IMR-90 (cell line): ENCODE measurements at regions not wholly inside any gene's neighbourhood (a gene's known extent, or its start where the extent isn't known, plus 50 kb on each side); places are given as distances from the start of the nearest gene placed in this dataset.

Experiments
- ATAC-seq: fragments of 200-7000 bp; cut with Tn5 transposase; 2 replicates; pipeline ENCODE4 v1.9.1; 2020; ENCODE audit warnings: low read depth, mild to moderate bottlenecking, moderate library complexity
- BruUV-seq: library from RNA; stranded (reverse); fragments of 400-500 nt; replicated peaks from 2 replicates; lab custom pipeline; 2021; lab: Mats Ljungman, UMichigan
- CTCF ChIA-PET: fragments of 300-600 bp; formaldehyde crosslinking; extraction: SDS; loops from one replicate; lab custom pipeline; 2021; ENCODE audit warnings: antibody characterized with exemption; lab: Yijun Ruan, JAX
- POLR2A ChIA-PET: fragments of 300-600 bp; sonication (Branson Sonifier 250); formaldehyde crosslinking; loops from one replicate; lab custom pipeline; 2022; ENCODE audit warnings: antibody characterized with exemption; ENCODE audit not compliant: unreplicated experiment; lab: Charles Lee
- DNase-seq: peaks from one replicate; pipeline ENCODE4 v3.0.0; 2013
- H2AFZ ChIP-seq: replicated peaks from 2 replicates; pipeline ENCODE3; 2013; ENCODE audit warnings: low read length, mild to moderate bottlenecking; ENCODE audit not compliant: poor library complexity
- H2AK5ac ChIP-seq: 2 replicates; pipeline ENCODE4 v1.6.1; 2013; ENCODE audit warnings: low read depth, low read length, inconsistent platforms
- H2AK9ac ChIP-seq: replicated peaks from 2 replicates; pipeline ENCODE3; 2013; ENCODE audit warnings: mild to moderate bottlenecking, low read depth, low read length, moderate library complexity; ENCODE audit not compliant: poor library complexity
- H2BK120ac ChIP-seq: 2 replicates; pipeline ENCODE4 v1.6.1; 2013; ENCODE audit warnings: low read depth, low read length, inconsistent platforms
- H2BK15ac ChIP-seq: 3 replicates; pipeline ENCODE4 v1.6.1; 2013; ENCODE audit warnings: low read depth, low read length, inconsistent platforms
- H2BK20ac ChIP-seq: 2 replicates; pipeline ENCODE4 v1.6.1; 2013; ENCODE audit warnings: low read depth, mild to moderate bottlenecking, inconsistent platforms, low read length, moderate library complexity
- H2BK5ac ChIP-seq: 2 replicates; pipeline ENCODE4 v1.6.1; 2013; ENCODE audit warnings: mild to moderate bottlenecking, low read depth, low read length, inconsistent platforms; ENCODE audit not compliant: poor library complexity, severe bottlenecking
- H3K14ac ChIP-seq: replicated peaks from 2 replicates; pipeline ENCODE4 v1.6.1; 2013; ENCODE audit warnings: low read depth, low read length, inconsistent platforms
- H3K18ac ChIP-seq: 2 replicates; pipeline ENCODE4 v1.6.1; 2013; ENCODE audit warnings: low read depth, low read length, control low read depth
- H3K23ac ChIP-seq: 2 replicates; pipeline ENCODE4 v1.6.1; 2013; ENCODE audit warnings: low read depth, low read length, inconsistent platforms
- H3K27ac ChIP-seq: 2 replicates; pipeline ENCODE4 v1.5.1; 2013; ENCODE audit warnings: mild to moderate bottlenecking, control low read depth, low read length; ENCODE audit not compliant: insufficient read depth
- H3K27me3 ChIP-seq: 2 replicates; pipeline ENCODE4 v1.6.1; 2013; ENCODE audit warnings: low read length; ENCODE audit not compliant: control insufficient read depth, insufficient read depth
- H3K36me3 ChIP-seq: 2 replicates; pipeline ENCODE4 v1.6.1; 2013; ENCODE audit warnings: low read length, mixed read lengths; ENCODE audit not compliant: control insufficient read depth, insufficient read depth
- H3K4ac ChIP-seq: 2 replicates; pipeline ENCODE4 v1.6.1; 2013; ENCODE audit warnings: low read depth, low read length, inconsistent platforms
- H3K4me1 ChIP-seq: 2 replicates; pipeline ENCODE4 v1.6.1; 2013; ENCODE audit warnings: low read length, mixed read lengths; ENCODE audit not compliant: control insufficient read depth, insufficient read depth
- H3K4me2 ChIP-seq: 2 replicates; pipeline ENCODE4 v1.6.1; 2013; ENCODE audit warnings: low read depth, mild to moderate bottlenecking, control low read depth, low read length, moderate library complexity
- H3K4me3 ChIP-seq: 2 replicates; pipeline ENCODE4 v1.5.1; 2013; ENCODE audit warnings: low read depth, mild to moderate bottlenecking, control low read depth, low read length, moderate library complexity; ENCODE audit not compliant: insufficient read depth
- H3K56ac ChIP-seq: 2 replicates; pipeline ENCODE4 v1.6.1; 2013; ENCODE audit warnings: low read length, inconsistent platforms; ENCODE audit not compliant: insufficient read depth; ENCODE audit errors: extremely low read depth
- H3K79me1 ChIP-seq, 2 experiments: 2 replicates each; pipeline ENCODE4 v1.6.1; 2013; ENCODE audit warnings: low read length in 2 of 2, inconsistent platforms in 1 of 2, low read depth in 1 of 2
- H3K9ac ChIP-seq: 2 replicates; pipeline ENCODE4 v1.6.1; 2013; ENCODE audit warnings: low read depth, low read length, control low read depth
- H3K9me1 ChIP-seq: 2 replicates; pipeline ENCODE4 v1.6.1; 2013; ENCODE audit warnings: low read length, inconsistent platforms; ENCODE audit not compliant: insufficient read depth
- H3K9me3 ChIP-seq: 2 replicates; pipeline ENCODE4 v1.6.1; 2013; ENCODE audit warnings: low read length; ENCODE audit not compliant: control insufficient read depth, insufficient read depth
- H4K20me1 ChIP-seq: 2 replicates; pipeline ENCODE4 v1.6.1; 2013; ENCODE audit warnings: low read length, inconsistent platforms; ENCODE audit not compliant: insufficient read depth
- H4K5ac ChIP-seq: 2 replicates; pipeline ENCODE4 v1.6.1; 2013; ENCODE audit warnings: mild to moderate bottlenecking, low read depth, low read length, control low read depth
- H4K8ac ChIP-seq, 2 experiments: 2 replicates each; pipeline ENCODE4 v1.6.1; 2013; ENCODE audit warnings: low read depth in 2 of 2, low read length in 2 of 2, control low read depth in 1 of 2, inconsistent platforms in 1 of 2
- H4K91ac ChIP-seq: 2 replicates; pipeline ENCODE4 v1.6.1; 2013; ENCODE audit warnings: low read depth, low read length, inconsistent platforms; ENCODE audit not compliant: insufficient read depth
- BHLHE40 ChIP-seq: fragments of 150-350 bp; IDR thresholded peaks from 2 replicates; pipeline ENCODE4 v1.6.1; 2016; ENCODE audit warnings: mild to moderate bottlenecking, low read depth, low read length
- CEBPB ChIP-seq: IDR thresholded peaks from 2 replicates; pipeline ENCODE4 v1.6.1; 2012; ENCODE audit warnings: low read depth, low read length, improper control_type of control experiment
- CHD1 ChIP-seq: IDR thresholded peaks from 2 replicates; pipeline ENCODE4 v1.6.1; 2012; ENCODE audit warnings: low read depth, low read length, improper control_type of control experiment
- FOS ChIP-seq: fragments of 150-350 bp; IDR thresholded peaks from 2 replicates; pipeline ENCODE4 v1.6.1; 2016; ENCODE audit warnings: low read depth, low read length
- MXI1 ChIP-seq: IDR thresholded peaks from 2 replicates; pipeline ENCODE4 v1.6.1; 2012; ENCODE audit warnings: low read depth, mild to moderate bottlenecking, low read length, moderate library complexity, borderline replicate concordance
- POLR2A ChIP-seq: IDR thresholded peaks from 2 replicates; pipeline ENCODE4 v1.6.1; 2012; ENCODE audit warnings: mild to moderate bottlenecking, low read depth, low read length
- RAD21 ChIP-seq: IDR thresholded peaks from 2 replicates; pipeline ENCODE4 v1.6.1; 2012; ENCODE audit warnings: low read length, improper control_type of control experiment
- RCOR1 ChIP-seq: IDR thresholded peaks from 2 replicates; pipeline ENCODE4 v1.6.1; 2012; ENCODE audit warnings: mild to moderate bottlenecking, low read length, improper control_type of control experiment; ENCODE audit not compliant: insufficient replicate concordance
- RFX5 ChIP-seq: IDR thresholded peaks from 2 replicates; pipeline ENCODE4 v1.8.0; 2012; ENCODE audit warnings: low read depth, mild to moderate bottlenecking, low read length, moderate library complexity
- SMC3 ChIP-seq: fragments of 150-350 bp; IDR thresholded peaks from 2 replicates; pipeline ENCODE4 v1.6.1; 2016; ENCODE audit warnings: low read depth, mild to moderate bottlenecking, antibody characterized with exemption, low read length, moderate library complexity
- USF2 ChIP-seq: fragments of 150-350 bp; IDR thresholded peaks from 2 replicates; pipeline ENCODE4 v1.6.1; 2017; ENCODE audit warnings: mild to moderate bottlenecking, antibody characterized with exemption, low read length, low read depth
- WGBS, 2 experiments: methylation state at CpG; one replicate each; pipeline versions ENCODE4 v1.1.5 to v1.1.7; 2013; ENCODE audit warnings: missing lambda C conversion rate in 2 of 2; ENCODE audit not compliant: insufficient read length in 1 of 2; ENCODE audit errors: extremely low coverage in 2 of 2; 5-methylcytosine and 5-hydroxymethylcytosine counted together
- dilution Hi-C: fragments of 300-500 bp; cut with HindIII; formaldehyde crosslinking; loops from one replicate; pipeline ENCODE4 v1.14.3; 2018; ENCODE audit warnings: low sequenced_read_pairs; ENCODE audit not compliant: unreplicated experiment
- in situ Hi-C: fragments of 300-500 bp; cut with MboI; formaldehyde crosslinking; loops from 3 replicates; pipeline ENCODE4 v1.14.3; 2019; ENCODE audit warnings: low sequenced_read_pairs, inconsistent platforms, mixed read lengths
- intact Hi-C: fragments of 100-400 bp; cut with micrococcal nuclease; formaldehyde crosslinking; loops from 2 replicates; pipeline ENCODE4 v1.10.0; 2022

GRCh38 chr1:55428231-55428630 is 213.1 kb upstream of the USP24 start (continued):
- TF ChIP-seq SMC3 (no peak), MXI1 (no peak), CEBPB (no peak), RAD21 (no peak), POLR2A (no peak), CHD1 (no peak), RFX5 (no peak)

GRCh38 chr1:55427606-55428005 is 212.4 kb upstream of the USP24 start:
- ATAC-seq (no peak), DNase-seq (no peak)
- Histone ChIP-seq H2AK5ac (peak overlapping the region; percentile 91), H3K9me3 (no peaks in the 10 kb centered on the region), H4K91ac (peak overlapping the region; percentile 99), H2BK5ac (peak overlapping the region; percentile 99), H4K5ac (peak overlapping the region; percentile 95), H3K27ac (peak overlapping the region; percentile 80), H3K9me1 (peaks cover 29% of the 10 kb centered on the region), H3K36me3 (no peaks in the 10 kb centered on the region), H3K4me1 (peaks cover 40% of the 10 kb centered on the region), H3K27me3 (no peaks in the 10 kb centered on the region), H4K8ac (peak overlapping the region; percentile 92 to 98), H3K4ac (peak overlapping the region; percentile 99), H2AFZ (peak overlapping the region; percentile 72), H2AK9ac (peak overlapping the region; percentile 33), H3K56ac (peak overlapping the region; percentile 92), H3K14ac (peak overlapping the region; percentile 90), H2BK20ac (peak overlapping the region; percentile 99), H3K23ac (peak overlapping the region; percentile 95), H3K9ac (peak overlapping the region; percentile 50), H3K4me2 (no peak overlapping the region), H3K79me1 (peaks cover 0 to 5% of the 10 kb centered on the region in 2 experiments; a peak in 2 of 4 replicates), H3K18ac (peak overlapping the region; percentile 98), H2BK15ac (peak overlapping the region; percentile 88), H4K20me1 (no peaks in the 10 kb centered on the region), H3K4me3 (no peak overlapping the region), H2BK120ac (peak overlapping the region; percentile 99)
- intact Hi-C loops, result loop anchor here (2.0 to 10.0 kb wide), 3 partner anchors 143 to 291 kb away; no protein-coding TSS in a partner anchor
- BruUV-seq, result no TSS peak
- CTCF ChIA-PET, result interaction anchor here (2.3 kb wide), 1 partner anchor 48 kb away, joined by 8 read pairs; no protein-coding TSS in a partner anchor
- POLR2A ChIA-PET, result no interaction called here
- no peak for TF ChIP-seq RCOR1
- no peak for TF ChIP-seq RFX5
- TF ChIP-seq FOS, result no peak
- TF ChIP-seq MXI1, result no peak
- no peak for TF ChIP-seq USF2
- TF ChIP-seq BHLHE40, result no peak
- in situ Hi-C loops, result no loop called here
- 67% methylated on average over 1 of the region's 4 CpGs; no CpG with 5 or more reads in 1 of the 2 experiments for WGBS, 2 experiments
- dilution Hi-C loops, result no loop called here
